ENCODE measurements at regions not wholly inside any gene's neighbourhood (a gene's known extent, or its start where the extent isn't known, plus 50 kb on each side); places are given as distances from the start of the nearest gene placed in this dataset.

DNA sequence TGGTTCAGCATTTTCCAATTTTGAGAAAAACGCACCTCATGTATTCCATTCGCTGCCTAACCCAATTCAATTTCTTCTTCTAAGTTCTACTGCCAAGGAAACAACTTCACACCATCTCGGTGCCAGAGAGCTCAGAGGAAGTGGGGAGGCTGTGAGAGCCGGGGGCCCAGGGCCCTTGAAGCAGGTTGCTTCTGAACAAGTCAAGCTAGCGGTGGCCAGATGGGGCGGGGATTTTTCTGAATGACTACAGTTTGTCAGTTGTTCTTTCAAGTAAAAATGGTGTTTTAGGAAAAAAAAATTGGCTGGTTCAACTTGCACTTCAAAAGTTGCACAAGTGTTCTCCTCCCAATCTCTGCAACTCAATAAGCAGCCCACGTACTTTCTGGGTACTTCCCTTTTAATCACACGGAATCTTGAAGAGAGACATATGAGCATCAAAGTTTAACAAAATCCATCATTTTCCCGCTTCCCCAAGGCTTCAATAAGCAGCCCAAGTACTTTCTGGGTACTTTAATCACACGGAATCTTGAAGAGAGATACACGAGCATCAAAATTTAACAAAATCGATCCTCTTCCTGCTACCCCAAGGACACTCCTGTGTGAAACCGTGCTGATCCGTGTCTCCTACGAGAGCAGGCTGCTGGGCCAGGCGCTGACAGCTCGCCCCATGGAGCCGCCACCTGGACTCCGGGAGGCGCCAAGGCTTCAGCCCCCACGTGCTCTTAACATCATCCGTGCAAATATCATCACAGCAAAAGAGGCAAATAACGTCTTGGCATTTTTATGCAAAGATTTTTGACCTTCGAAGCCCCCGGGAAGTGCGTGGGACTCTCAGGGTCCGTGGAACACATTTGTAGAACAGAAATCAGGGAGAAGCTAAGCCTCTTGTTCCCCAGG is 186.7 kb upstream of the PDE10A start:
- no peak overlapping the region for H3K27ac ChIP-seq
- no peak overlapping the region for H3K9ac ChIP-seq (ENCODE audit: low read depth in 2 of 2, low read length in 2 of 2)
- H3K4me1 ChIP-seq, result peaks cover 6% of the 10 kb centered on the region
- H3K36me3 ChIP-seq, result no peaks in the 10 kb centered on the region
- TF ChIP-seq, protein P1, sequence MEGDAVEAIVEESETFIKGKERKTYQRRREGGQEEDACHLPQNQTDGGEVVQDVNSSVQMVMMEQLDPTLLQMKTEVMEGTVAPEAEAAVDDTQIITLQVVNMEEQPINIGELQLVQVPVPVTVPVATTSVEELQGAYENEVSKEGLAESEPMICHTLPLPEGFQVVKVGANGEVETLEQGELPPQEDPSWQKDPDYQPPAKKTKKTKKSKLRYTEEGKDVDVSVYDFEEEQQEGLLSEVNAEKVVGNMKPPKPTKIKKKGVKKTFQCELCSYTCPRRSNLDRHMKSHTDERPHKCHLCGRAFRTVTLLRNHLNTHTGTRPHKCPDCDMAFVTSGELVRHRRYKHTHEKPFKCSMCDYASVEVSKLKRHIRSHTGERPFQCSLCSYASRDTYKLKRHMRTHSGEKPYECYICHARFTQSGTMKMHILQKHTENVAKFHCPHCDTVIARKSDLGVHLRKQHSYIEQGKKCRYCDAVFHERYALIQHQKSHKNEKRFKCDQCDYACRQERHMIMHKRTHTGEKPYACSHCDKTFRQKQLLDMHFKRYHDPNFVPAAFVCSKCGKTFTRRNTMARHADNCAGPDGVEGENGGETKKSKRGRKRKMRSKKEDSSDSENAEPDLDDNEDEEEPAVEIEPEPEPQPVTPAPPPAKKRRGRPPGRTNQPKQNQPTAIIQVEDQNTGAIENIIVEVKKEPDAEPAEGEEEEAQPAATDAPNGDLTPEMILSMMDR (IDR thresholded peaks at IDR 0.05), result no peak
- intact Hi-C loops (cut with DNase I), result loop anchor here (2.0 to 10.0 kb wide), 2 partner anchors 121 to 415 kb away; no protein-coding TSS in a partner anchor
- DNase-seq, result no peak
- H3K27me3 ChIP-seq, result peaks cover 19% of the 10 kb centered on the region
- no peak overlapping the region for H3K4me3 ChIP-seq
- no peaks in the 10 kb centered on the region for H3K9me3 ChIP-seq

DNA sequence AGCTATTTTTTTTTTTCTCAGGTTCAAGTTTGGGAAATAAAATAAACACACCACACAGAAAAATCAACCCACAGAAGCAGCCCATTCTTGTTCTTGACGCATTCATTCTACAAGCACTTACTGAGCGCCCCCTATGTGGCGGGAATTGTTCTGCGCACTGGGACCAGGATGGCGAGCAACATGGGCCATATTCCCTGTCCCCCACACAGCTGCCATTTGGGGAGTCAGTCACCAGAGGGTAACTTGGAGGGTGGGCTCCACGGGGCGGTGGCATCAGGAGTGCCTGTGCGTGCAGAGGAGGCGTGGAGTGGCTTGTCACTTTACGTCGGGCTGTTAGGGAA is 185.0 kb upstream of the PDE10A start:
- Histone ChIP-seq H3K4me3 (no peak overlapping the region), H3K9ac (ENCODE audit: low read depth in 2 of 2, low read length in 2 of 2) (no peak overlapping the region), H3K27me3 (peaks cover 3% of the 10 kb centered on the region), H3K36me3 (no peaks in the 10 kb centered on the region), H3K27ac (no peak overlapping the region), H3K9me3 (no peaks in the 10 kb centered on the region), H3K4me1 (peaks cover 12% of the 10 kb centered on the region)
- intact Hi-C loops (cut with DNase I), result no loop called here
- DNase-seq, result no peak
- TF ChIP-seq, protein P1 (IDR thresholded peaks at IDR 0.05), result no peak

GRCh38 chr6:165847407-165848085 is 184.5 kb upstream of the PDE10A start:
- intact Hi-C loops (cut with DNase I), result no loop called here
- no peaks in the 10 kb centered on the region for H3K9me3 ChIP-seq
- no peaks in the 10 kb centered on the region for H3K36me3 ChIP-seq
- DNase-seq, result peak; percentile 46
- no peak overlapping the region for H3K27ac ChIP-seq
- H3K9ac ChIP-seq (ENCODE audit: low read depth in 2 of 2, low read length in 2 of 2), result peak overlapping the region in 1 of 2 donors; percentile 67
- no peak overlapping the region for H3K4me3 ChIP-seq
- TF ChIP-seq, protein P1 (IDR thresholded peaks at IDR 0.05), result no peak
- H3K27me3 ChIP-seq, result no peaks in the 10 kb centered on the region
- peaks cover 12% of the 10 kb centered on the region for H3K4me1 ChIP-seq

- intact Hi-C loops (cut with DNase I), result no loop called here
- peak overlapping the region; percentile 37 for H3K27ac ChIP-seq
Measured at GRCh38 chr6:165846123-165846966, 183.3 kb upstream of the PDE10A start.

More at GRCh38 chr6:165846123-165846966, 183.3 kb upstream of the PDE10A start:
- Histone ChIP-seq H3K4me1 (peaks cover 12% of the 10 kb centered on the region), H3K27me3 (no peaks in the 10 kb centered on the region), H3K36me3 (no peaks in the 10 kb centered on the region), H3K4me3 (peak overlapping the region; percentile 4), H3K9ac (ENCODE audit: low read depth in 2 of 2, low read length in 2 of 2) (peak overlapping the region in 1 of 2 donors; percentile 67), H3K9me3 (no peaks in the 10 kb centered on the region)
- TF ChIP-seq, protein P1 (IDR thresholded peaks at IDR 0.05), result no peak
- peak; percentile 86 for DNase-seq

All from colonic mucosa (tissue), 4 donors.